HG03432 (cell line): ENCODE measurements at regions not wholly inside any gene's neighbourhood (a gene's known extent, or its start where the extent isn't known, plus 50 kb on each side); places are given as distances from the start of the nearest gene placed in this dataset.

Experiments used
- ATAC-seq: cut with Tn5 transposase; IDR thresholded peaks from one replicate; pipeline ENCODE4 v1.9.1; 2021; ENCODE audit warnings: mild to moderate bottlenecking, moderate library complexity; ENCODE audit not compliant: unreplicated experiment

DNA sequence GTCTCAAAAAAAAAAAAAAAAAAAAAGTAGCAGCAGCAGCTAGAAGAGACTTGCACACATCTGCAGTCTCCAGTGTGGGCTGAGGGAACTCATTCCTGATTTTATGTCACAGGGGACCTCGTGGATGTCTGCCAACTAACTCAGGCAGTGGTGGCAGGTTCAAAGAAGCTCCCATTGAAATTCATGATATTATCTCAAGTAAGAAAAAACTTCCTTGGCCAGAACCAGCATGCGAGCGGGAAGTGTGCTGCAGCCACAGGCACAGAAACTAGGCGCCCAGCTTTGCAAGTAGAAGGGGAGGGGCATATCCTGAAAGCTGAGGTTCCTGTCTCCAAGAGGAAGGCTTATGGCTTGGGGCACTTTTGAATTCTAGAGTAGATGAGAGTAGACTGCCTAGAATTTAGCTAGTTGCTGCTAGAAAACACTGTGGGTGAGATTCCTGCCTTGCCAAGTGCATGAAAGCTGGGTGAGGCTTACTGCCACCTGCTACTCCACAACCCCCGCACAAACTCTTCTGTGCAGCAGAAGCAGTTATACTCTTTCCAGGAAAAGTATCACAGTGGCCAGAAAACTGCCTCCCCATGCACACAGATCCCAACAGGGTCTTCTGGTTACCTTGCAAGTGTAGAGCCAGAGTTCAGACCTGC, 603.8 kb upstream of the CA10 start:
- ATAC-seq: no peak

DNA sequence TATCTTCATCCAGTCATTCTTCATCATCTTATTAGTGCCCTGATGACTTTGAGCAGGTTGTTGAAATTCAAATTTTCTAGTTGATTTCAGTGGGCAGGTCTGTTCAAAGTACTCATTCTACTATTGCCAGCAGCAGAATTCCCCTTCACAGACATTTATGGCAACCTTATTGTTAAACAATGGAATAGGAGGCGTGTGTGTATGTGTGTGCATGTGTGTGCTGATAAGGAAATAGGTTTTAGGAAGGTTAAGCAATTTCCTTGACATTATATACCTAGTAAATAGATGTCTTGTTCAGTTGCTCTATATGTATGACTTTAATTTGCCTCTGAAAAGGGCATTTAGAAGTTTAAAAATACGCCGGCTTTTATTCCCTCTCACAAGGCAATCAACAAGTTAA, 601.4 kb upstream of the CA10 start:
- no peak for ATAC-seq

DNA sequence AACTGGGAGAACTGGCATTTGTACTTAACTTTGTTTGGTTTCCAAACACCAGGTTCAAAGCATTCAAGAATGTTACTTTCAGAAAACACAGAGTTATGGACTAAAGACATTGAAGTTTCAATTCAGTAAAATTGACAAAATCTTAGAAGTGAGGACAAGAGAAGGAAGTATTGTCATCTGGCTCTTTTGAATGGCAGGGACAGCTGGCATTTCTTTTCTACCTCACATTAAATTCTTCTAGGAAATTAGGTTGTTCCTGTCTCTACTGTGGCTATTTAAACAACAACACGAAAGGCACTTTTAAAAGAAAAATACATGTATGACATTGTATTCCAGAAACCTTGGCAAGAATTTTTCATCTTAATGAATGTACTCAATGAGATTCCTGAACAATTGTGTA, 600.0 kb upstream of the CA10 start:
- no peak for ATAC-seq

DNA sequence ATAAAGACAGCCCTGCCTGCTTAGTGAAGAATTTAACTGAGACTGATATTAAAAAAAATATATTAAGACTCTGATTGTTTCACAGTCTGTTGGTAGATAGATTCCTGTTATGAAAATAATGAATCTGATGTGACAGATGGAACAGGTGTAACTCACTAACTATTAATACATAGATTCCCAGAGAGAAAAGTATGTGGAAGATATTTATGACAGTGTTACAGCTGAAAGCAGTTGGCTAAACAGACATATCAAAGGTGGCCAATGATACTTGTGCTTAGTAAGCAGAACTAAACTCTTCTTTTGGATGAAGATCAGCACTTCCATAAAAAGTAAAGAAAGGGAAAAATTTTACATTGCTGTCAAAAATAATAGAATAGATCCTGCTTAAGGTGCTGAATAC, 598.2 kb upstream of the CA10 start:
- no peak for ATAC-seq

DNA sequence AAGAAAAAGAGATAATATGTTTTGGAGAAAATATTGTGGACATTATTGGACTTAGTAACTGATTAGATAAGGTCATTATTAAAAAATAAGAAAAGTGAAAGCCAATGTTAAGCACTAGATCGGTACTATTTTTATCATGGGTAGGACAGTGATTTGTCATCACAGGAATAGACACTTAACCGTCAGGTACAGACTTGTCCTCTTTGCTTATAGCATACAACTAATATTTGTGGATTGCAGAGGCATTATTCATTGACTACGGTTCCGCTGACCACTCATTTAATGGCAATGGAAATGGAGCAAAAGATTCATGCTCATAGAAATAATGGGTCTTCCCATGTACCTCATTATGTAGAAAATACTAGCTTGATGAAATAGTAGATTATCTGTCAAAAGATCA, 596.3 kb upstream of the CA10 start:
- no peak for ATAC-seq

DNA sequence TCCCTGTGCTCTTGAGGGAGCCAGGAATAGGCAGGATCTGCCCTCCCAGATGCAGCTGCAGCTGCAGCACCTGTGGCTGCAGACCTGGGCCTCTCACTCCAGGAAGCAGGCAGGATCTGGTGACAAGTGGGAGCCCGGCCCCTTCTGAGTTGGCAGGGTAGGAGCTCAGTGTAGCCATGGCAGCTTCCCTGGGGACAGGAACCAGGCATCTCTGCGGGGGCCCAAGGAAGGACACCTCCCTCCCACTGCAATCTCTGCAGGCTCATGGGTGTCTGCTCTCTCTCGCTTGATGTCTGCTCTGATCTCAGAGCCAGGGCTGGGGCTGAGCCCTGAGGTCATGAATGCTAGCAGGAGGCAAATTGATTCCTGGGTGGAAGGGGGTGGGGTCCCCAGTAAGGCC, 592.5 kb upstream of the CA10 start:
- ATAC-seq: no peak

DNA sequence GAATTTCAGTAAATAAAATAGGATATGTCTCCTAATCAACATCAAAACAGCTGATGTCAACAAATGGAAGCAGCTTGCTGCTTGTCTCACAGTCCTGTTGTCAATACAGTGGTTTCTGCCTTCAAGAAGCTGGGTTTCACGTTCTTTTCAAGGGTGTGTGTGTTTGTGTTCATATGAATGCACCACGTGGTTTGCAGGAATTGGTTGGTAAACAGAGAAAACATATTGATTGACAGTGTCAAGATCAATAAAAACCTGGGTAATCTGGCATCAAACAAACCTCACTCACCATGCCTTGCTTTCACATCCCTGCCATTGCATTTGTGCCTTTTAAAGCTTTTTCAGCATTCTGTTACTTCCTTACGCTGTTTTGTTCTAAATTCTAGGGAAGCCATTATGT, 585.7 kb upstream of the CA10 start:
- no peak for ATAC-seq

DNA sequence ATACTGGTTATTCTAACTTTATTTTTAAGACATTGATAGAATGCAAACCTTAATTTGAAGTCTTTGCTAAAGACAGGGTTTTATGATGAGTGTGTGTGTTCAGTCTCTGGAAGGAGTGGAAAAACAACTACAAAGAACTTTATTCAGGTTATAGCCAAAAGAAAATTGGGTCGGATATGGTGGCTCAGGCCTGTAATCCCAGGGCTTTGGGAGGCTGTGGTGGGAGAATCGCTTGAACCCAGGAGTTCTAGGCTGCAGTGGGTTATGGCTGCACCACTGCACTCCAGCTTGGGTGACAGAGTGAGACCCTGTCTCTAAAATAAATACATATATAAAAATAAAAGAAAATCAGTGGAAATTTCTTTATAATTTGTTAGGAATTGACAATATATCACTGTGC, 581.5 kb upstream of the CA10 start:
- no peak for ATAC-seq

DNA sequence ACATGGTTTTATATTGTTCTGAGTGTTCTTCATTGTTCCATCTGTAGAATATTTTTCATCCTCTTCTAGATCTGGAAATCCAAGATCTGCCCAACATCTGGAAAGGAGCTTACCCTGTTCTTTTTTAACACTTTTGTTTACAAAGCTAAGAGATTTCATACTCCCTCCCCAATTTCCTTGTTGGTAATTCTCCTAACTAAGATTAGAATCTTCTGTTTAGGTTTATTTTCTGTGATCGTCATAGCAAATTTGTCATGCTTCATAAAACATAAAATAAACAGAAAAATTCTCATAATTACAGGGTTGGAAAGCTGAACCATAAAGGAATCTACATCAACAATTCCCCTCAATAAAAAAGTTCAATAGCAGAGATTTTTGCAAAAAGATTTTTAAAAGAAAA, 580.3 kb upstream of the CA10 start:
- ATAC-seq: no peak

DNA sequence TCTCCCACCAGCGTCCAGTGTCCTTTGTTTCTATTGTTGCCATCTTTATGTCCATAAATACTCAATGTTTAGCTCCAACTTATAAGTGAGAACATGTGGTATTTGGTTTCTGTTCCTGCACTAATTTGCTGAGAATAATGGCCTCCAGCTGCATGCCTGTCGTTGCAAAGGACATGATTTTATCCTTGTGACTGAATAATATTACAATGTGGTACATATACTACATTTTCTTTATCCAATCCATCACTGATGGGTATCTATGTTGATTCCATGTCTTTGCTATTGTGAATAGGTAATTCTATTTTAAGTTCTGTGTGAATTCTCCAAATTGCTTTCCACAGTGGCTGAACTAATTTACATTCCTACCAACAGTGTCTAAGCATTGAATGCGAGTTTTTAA, 578.6 kb upstream of the CA10 start:
- ATAC-seq: no peak

DNA sequence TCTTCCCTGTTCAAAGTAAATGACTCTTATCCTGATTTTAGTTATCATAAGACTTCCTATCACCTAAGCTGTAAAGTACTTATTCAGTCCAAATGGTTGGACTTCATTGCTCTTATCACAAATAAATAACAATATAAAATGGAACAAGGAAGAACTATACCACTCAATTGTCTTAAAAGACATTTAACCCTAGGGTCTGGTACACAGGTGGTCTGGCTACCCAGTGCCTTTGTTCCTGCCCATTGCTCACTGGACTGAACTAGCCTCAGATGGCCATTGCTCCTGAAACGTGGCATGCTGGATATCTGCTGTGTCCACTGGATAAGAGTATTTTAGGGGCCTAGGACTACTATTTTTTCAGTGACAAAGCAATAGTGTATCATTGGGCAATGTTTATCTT, 574.3 kb upstream of the CA10 start:
- no peak for ATAC-seq

DNA sequence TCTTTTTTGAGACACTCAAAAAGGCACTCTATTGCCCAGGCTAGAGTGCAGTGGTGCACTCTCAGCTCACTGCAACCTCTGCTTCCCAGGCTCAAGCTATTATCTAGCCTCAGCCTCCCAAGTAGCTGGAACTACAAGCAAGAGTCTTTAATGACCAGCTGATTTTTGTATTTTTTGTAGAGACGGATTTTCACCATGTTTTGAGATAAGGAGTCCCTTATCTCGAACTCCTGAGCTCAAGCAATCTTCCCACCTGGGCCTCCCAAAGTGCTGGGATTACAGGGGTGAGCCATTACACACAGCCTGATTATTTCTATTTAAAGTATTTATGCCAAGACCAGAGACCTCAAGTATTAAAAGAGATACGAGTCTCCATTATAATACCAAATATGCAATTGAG, 566.1 kb upstream of the CA10 start:
- no peak for ATAC-seq

DNA sequence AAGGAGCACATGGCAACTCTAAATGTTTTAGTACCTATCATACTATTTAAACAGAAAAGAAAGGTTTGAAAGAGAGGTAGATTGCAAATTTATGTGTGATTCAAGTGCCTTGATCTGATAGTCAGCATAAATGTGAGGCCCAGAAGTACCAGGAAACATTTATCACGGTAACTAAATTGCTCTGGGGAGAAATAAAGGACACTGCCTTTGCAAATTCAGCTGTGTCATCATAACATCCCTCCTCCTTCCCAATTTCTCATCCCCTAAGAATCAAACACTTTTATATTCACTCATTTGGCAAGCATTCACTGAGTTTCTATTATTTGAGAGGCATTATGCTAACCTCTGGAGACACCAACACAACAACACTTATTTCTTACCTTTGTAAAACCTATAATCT, 563.4 kb upstream of the CA10 start:
- no peak for ATAC-seq

DNA sequence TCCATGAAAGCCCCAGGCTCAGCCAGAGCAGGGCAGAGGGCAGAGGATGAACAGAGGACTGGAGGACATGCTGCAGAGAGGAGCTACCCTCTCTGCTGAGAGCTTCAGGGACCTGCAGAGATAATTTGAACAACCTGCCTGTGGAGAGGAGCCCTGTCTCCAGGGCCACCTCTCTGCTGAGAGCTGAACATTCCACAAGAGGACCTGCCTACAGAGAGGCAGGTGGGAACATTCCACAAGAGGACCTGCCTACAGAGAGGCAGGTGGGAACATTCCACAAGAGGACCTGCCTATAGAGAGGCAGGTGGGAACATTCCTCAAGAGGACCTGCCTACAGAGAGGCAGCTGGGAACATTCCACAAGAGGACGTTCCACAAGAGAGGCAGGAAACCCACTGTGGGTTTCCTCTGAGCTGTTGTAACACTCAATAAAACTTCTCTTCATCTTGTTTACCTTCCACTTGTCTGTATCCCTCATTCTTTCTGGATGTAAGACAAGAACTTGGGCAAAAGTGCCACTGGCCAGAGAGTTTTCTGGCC, 551.9 kb upstream of the CA10 start:
- no peak for ATAC-seq

DNA sequence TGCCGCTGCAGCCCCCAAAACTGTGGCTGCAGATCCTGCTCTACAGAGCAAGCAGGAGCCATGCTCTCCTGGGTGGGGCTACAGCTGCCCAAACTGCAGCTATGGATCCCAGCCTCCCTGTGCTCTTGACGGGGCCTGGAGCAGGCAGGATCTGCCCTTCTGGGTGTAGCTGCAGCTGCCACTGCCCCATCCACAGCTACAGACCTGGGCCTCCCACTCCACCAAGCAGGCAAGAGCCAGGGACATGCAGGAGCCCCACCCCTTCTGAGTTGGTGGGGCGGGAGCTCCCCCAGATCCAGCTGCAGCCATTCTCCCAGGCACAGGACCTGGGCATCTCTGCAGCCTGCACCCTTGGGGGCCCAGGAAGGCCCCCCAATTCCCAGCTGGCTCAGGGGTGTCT, 551.2 kb upstream of the CA10 start:
- no peak for ATAC-seq

DNA sequence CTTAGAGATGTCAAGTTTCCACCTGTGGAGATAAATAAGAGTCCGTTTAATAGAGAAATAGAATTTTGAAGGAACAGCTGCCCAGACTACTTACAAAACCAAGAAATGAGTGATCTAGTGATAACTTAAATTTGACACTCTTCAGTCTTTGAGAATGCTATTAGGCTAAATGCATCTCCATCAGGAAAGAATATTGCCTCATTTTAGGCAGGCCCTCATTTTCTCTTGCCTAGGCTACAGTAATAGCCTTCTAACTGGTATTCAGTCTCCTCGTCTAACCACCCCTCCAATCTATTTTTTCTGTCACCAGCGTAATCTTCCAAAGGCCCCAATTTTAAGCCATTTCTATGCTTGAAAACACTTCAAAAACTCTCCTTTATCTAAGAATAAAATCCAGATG, 537.8 kb upstream of the CA10 start:
- no peak for ATAC-seq

DNA sequence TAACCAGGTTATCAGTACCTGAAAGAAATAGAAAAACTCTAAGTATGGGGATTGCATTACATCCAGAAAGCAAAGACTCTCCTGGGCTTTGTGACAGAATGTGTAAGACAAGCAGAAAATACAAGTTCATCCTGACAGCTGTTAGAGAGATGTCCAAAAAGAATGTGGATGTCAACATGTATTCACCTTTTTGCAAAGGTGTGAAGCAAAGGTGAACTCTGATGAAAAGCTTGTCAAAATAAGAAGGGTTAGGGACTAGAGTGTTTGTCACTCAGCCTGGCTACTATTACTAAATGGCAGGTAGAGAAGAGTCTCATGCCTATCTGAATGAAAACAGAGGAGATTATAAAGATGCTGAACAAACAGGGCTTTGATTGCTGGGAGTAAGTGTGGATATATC, 527.6 kb upstream of the CA10 start:
- ATAC-seq: no peak

DNA sequence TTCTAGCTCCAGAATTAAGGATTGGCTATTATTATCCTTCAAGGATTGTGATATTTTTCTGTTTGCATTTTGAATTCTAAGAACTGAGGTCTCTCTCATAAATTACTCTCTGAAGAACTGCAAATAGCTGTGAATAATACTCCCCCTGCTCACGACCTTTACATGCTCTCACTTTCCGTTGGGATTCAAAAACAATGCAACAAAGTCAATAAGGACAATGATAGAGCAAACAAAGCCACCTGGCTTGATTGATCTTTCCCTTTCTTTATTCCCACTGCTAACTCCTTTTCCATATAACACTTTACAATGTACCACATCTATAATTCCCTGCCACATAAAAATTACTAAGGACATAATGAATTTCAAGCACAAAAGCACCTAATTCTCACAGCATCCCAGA, 523.0 kb upstream of the CA10 start:
- ATAC-seq: no peak

DNA sequence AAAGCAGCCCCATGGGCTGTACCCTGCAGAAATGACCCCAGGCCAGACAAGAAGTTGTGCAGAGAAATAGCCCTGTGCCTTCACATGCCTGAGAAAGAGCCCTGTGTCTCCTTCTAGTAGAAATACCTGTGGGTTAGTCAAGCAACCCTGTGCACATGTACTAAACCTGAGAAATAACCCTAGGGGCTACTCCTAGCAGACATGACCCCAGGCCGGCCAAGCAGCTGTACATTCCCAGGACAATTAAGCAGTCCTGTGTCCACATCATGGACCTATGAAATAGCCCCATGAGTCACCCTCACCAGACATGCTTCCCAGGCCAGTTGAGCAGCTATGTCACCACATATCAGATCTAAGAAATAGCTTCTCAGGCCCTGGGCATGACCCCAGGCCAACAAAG, 519.7 kb upstream of the CA10 start:
- no peak for ATAC-seq

DNA sequence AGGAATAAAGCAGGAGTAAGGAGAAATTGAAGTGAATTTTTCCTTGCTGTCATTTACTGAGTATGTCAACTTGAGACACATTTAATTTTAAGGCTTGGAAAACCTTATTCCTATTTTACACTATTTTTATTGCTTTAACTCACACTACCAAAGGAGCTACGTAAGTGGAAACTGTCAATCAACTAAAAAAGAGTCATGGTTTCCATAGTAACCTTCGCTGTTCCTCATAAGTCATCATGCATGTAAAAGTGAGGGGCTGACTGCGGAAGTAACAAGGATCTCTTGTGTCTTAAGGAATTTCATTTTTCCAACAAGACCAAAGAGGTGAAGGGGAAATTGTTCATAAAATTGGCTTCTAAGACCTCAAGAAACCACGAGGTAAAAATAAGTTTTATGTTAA, 516.2 kb upstream of the CA10 start:
- ATAC-seq: no peak

DNA sequence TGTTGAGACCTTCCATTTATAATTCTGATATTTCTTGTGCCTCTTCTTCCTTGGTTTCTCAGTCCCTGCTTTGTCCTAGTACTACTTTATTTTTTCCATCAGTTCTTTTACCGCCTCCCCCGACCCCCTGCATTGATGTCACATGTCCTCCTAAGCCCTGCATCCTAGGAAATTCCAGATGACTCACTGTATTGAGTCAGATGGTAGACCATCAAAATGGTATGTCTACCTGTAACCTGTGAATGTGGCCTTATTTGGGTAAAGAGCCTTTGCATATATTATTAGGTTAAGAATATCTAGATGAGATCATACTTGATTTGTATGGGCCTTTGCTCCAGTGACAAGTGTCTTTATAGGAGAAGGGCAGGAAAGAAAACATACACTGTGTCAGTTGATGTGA, 515.3 kb upstream of the CA10 start:
- no peak for ATAC-seq

DNA sequence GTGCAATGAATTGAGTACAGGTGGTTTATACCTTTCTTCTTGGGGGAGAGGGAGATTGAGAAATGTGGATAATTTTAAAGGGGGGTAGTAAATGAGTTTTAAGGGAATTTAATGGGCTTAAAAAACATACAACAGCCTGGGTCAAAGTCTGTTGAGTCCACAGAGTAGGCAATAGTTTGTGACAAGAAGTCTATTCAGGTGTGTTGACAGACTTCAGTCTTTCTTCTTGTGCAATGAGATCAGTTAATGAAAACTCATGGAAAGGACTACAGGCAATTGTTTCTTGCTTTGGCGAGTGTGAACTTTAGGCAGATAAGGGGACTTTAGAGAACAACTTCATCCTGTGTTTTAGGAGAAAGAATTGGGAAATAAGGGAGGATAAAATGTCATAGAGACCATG, 507.8 kb upstream of the CA10 start:
- ATAC-seq: no peak

DNA sequence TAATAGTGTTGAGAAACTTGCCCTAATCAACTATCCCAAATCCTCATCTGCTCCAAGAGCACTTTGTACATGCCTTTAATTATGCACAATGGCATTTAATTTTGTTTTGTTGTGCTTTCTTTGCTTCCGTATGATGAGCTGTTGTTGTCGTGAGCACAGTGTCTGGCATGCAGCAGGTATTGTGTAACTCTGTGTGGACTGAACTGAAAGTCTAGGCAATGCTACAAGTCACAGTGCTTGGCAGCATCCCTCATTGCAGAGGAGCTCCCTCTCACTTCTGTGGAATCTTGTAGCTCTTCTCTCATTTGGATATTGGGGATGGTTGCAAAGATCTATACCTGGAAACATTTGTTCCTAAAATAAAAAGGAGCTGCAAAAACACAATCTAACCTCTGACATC, 502.2 kb upstream of the CA10 start:
- no peak for ATAC-seq
